HG03432 (cell line): ENCODE measurements at regions not wholly inside any gene's neighbourhood (a gene's known extent, or its start where the extent isn't known, plus 50 kb on each side); places are given as distances from the start of the nearest gene placed in this dataset.

ENCODE experiments used
- ATAC-seq: cut with Tn5 transposase; IDR thresholded peaks from one replicate; pipeline ENCODE4 v1.9.1; 2021; ENCODE audit warnings: mild to moderate bottlenecking, moderate library complexity; ENCODE audit not compliant: unreplicated experiment

GRCh38 chr9:27625751-27626150 is 52.5 kb upstream of the C9orf72 start:
- ATAC-seq = no peak

- no peak for ATAC-seq
Measured at GRCh38 chr9:27626244-27627187, 53.2 kb upstream of the C9orf72 start.

GRCh38 chr9:27627188-27627564 is 53.9 kb upstream of the C9orf72 start:
- ATAC-seq = no peak

- no peak for ATAC-seq
Measured at GRCh38 chr9:27628311-27628710, 55.0 kb upstream of the C9orf72 start.

GRCh38 chr9:27629425-27629824 is 56.1 kb upstream of the C9orf72 start:
- no peak for ATAC-seq

GRCh38 chr9:27632254-27632653 is 59.0 kb upstream of the C9orf72 start:
- ATAC-seq = no peak

GRCh38 chr9:27633764-27634163 is 60.5 kb upstream of the C9orf72 start:
- ATAC-seq = no peak

- ATAC-seq = peak; percentile 90
Measured at GRCh38 chr9:27634879-27635278, 61.6 kb upstream of the C9orf72 start.

- no peak for ATAC-seq
Measured at GRCh38 chr9:27638716-27639115, 65.4 kb upstream of the C9orf72 start.

GRCh38 chr9:27645161-27645840 is 72.0 kb upstream of the C9orf72 start:
- no peak for ATAC-seq

GRCh38 chr9:27653246-27653645 is 80.0 kb upstream of the C9orf72 start:
- no peak for ATAC-seq

GRCh38 chr9:27653957-27654356 is 80.7 kb upstream of the C9orf72 start:
- ATAC-seq = no peak

- no peak for ATAC-seq
Measured at GRCh38 chr9:27654629-27655285, 81.5 kb upstream of the C9orf72 start.

GRCh38 chr9:27655441-27655840 is 82.2 kb upstream of the C9orf72 start:
- no peak for ATAC-seq

- no peak for ATAC-seq
Measured at GRCh38 chr9:27659001-27659400, 85.7 kb upstream of the C9orf72 start.

GRCh38 chr9:27659571-27659970 is 86.3 kb upstream of the C9orf72 start:
- ATAC-seq = no peak

- no peak for ATAC-seq
Measured at GRCh38 chr9:27660148-27660547, 86.9 kb upstream of the C9orf72 start.

GRCh38 chr9:27663526-27663925 is 90.2 kb upstream of the C9orf72 start:
- no peak for ATAC-seq

GRCh38 chr9:27664121-27664779 is 91.0 kb upstream of the C9orf72 start:
- ATAC-seq = no peak

- ATAC-seq = no peak
Measured at GRCh38 chr9:27665136-27665535, 91.9 kb upstream of the C9orf72 start.

- no peak for ATAC-seq
Measured at GRCh38 chr9:27668280-27668679, 95.0 kb upstream of the C9orf72 start.
